WTC11 (cell line): ENCODE measurements at regions not wholly inside any gene's neighbourhood (a gene's known extent, or its start where the extent isn't known, plus 50 kb on each side); places are given as distances from the start of the nearest gene placed in this dataset.

Experiments used
- CTCF ChIP-seq: fragments of 200-600 bp; IDR thresholded peaks from 2 replicates; pipeline ENCODE4 v1.8.0; 2022; ENCODE audit warnings: antibody characterized with exemption
- FOXK1 ChIP-seq: sonication (generic); formaldehyde crosslinking; IDR thresholded peaks from 2 replicates; pipeline ENCODE4 v1.8.0; 2022; ENCODE audit warnings: mild to moderate bottlenecking, moderate library complexity, missing genetic modification reagents
- GRHL2 ChIP-seq: fragments of 250-450 bp; sonication (Bioruptor Pico); IDR thresholded peaks from 2 replicates; pipeline ENCODE4 v1.8.0; 2022; ENCODE audit warnings: mild to moderate bottlenecking, moderate library complexity; ENCODE audit not compliant: insufficient replicate concordance, severe bottlenecking
- HMGXB4 ChIP-seq: sonication (generic); formaldehyde crosslinking; IDR thresholded peaks from 2 replicates; pipeline ENCODE4 v1.8.1; 2023; ENCODE audit warnings: mild to moderate bottlenecking, moderate library complexity, missing genetic modification reagents
- JAZF1 ChIP-seq: fragments of 250-450 bp; sonication (Bioruptor Pico); IDR thresholded peaks from 2 replicates; pipeline ENCODE4 v1.9.0; 2021; ENCODE audit warnings: moderate library complexity, mild to moderate bottlenecking, inconsistent platforms
- MAX ChIP-seq: sonication (generic); formaldehyde crosslinking; IDR thresholded peaks from 2 replicates; pipeline ENCODE4 v1.8.0; 2022; ENCODE audit warnings: mild to moderate bottlenecking, missing genetic modification reagents
- MYBL2 ChIP-seq: sonication (generic); formaldehyde crosslinking; IDR thresholded peaks from 2 replicates; pipeline ENCODE4 v1.8.1; 2023; ENCODE audit warnings: mild to moderate bottlenecking, moderate library complexity, missing genetic modification reagents
- NR1H2 ChIP-seq: sonication (generic); formaldehyde crosslinking; IDR thresholded peaks from 2 replicates; pipeline ENCODE4 v1.9.0; 2021; ENCODE audit warnings: mild to moderate bottlenecking, moderate library complexity, missing genetic modification reagents
- ZNF512 ChIP-seq: sonication (generic); formaldehyde crosslinking; IDR thresholded peaks from 2 replicates; pipeline ENCODE4 v1.8.1; 2022; ENCODE audit warnings: missing genetic modification reagents, borderline replicate concordance

GRCh38 chr4:3709061-3709845 lies 56.9 kb upstream of the ADRA2C start:
- no peak for TF ChIP-seq CTCF
- TF ChIP-seq GRHL2: no peak
- no peak for TF ChIP-seq ZNF512 (CRISPR knock-in tag)
- no peak for TF ChIP-seq NR1H2 (CRISPR knock-in tag)
- TF ChIP-seq MYBL2 (CRISPR knock-in tag): no peak
- TF ChIP-seq HMGXB4 (CRISPR knock-in tag): no peak
- TF ChIP-seq MAX: no peak
- no peak for TF ChIP-seq JAZF1 (CRISPR knock-in tag)
- TF ChIP-seq FOXK1 (CRISPR knock-in tag): no peak
